ENCODE measurements at regions not wholly inside any gene's neighbourhood (a gene's known extent, or its start where the extent isn't known, plus 50 kb on each side); places are given as distances from the start of the nearest gene placed in this dataset.

GRCh38 chr2:238649123-238649522 is 198.8 kb upstream of the TWIST2 start:
- TF ChIP-seq CTCF (IDR thresholded peaks at IDR 0.05), result no peak
- no peak for TF ChIP-seq POLR2A (IDR thresholded peaks at IDR 0.05)
